Smooth muscle cell (in vitro differentiated cells): ENCODE measurements at regions not wholly inside any gene's neighbourhood (a gene's known extent, or its start where the extent isn't known, plus 50 kb on each side); places are given as distances from the start of the nearest gene placed in this dataset.

Experiments used
- DNase-seq: peaks from one replicate; lab custom pipeline; 2025; ENCODE audit not compliant: unreplicated experiment; lab: John Stamatoyannopoulos, UW
- H2AFZ ChIP-seq: fragments of 200-600 bp; sonication (generic); 2 replicates; pipeline ENCODE4 v1.6.0; 2016; ENCODE audit warnings: antibody characterized with exemption, low read depth, mild to moderate bottlenecking
- H3F3A ChIP-seq: fragments of 200-600 bp; sonication (generic); 2 replicates; pipeline ENCODE4 v1.6.0; 2017; ENCODE audit warnings: antibody characterized with exemption, low read depth
- H3K27ac ChIP-seq: fragments of 200-600 bp; sonication (generic); 2 replicates; pipeline ENCODE4 v1.5.1; 2016; ENCODE audit warnings: low read depth, mild to moderate bottlenecking
- H3K27me3 ChIP-seq: fragments of 200-600 bp; sonication (generic); 2 replicates; pipeline ENCODE4 v1.6.1; 2016; ENCODE audit warnings: low read depth, mild to moderate bottlenecking
- H3K36me3 ChIP-seq: fragments of 200-600 bp; sonication (generic); 2 replicates; pipeline ENCODE4 v1.5.1; 2016; ENCODE audit warnings: low read depth
- H3K4me1 ChIP-seq: fragments of 200-600 bp; sonication (generic); 2 replicates; pipeline ENCODE4 v1.5.1; 2016; ENCODE audit warnings: low read depth
- H3K4me2 ChIP-seq: fragments of 200-600 bp; sonication (generic); 2 replicates; pipeline ENCODE4 v1.6.0; 2016; ENCODE audit warnings: mild to moderate bottlenecking
- H3K4me3 ChIP-seq: fragments of 200-600 bp; sonication (generic); 2 replicates; pipeline ENCODE4 v1.5.1; 2016; ENCODE audit warnings: mild to moderate bottlenecking
- H3K79me2 ChIP-seq: fragments of 200-600 bp; sonication (generic); 2 replicates; pipeline ENCODE4 v1.6.0; 2016; ENCODE audit warnings: low read depth, mild to moderate bottlenecking
- H3K9ac ChIP-seq: fragments of 200-600 bp; sonication (generic); 2 replicates; pipeline ENCODE4 v1.6.0; 2016; ENCODE audit warnings: low read depth
- H3K9me3 ChIP-seq: fragments of 200-600 bp; sonication (generic); replicated peaks from 2 replicates; pipeline ENCODE4 v1.5.1; 2016; ENCODE audit warnings: low read depth
- H4K20me1 ChIP-seq: fragments of 200-600 bp; sonication (generic); 2 replicates; pipeline ENCODE4 v1.6.0; 2016; ENCODE audit warnings: low read depth
- WGBS: methylation state at CpG from one replicate; pipeline ENCODE4 v1.1.7; 2016; ENCODE audit warnings: low lambda C conversion rate; 5-methylcytosine and 5-hydroxymethylcytosine counted together
- TF ChIP-seq, protein P1 (sequence below): fragments of 200-600 bp; sonication (generic); IDR thresholded peaks from 2 replicates; pipeline ENCODE4 v1.5.1; 2017; ENCODE audit warnings: borderline replicate concordance, mild to moderate bottlenecking, antibody characterized with exemption; ENCODE audit not compliant: insufficient read depth, poor library complexity, severe bottlenecking

DNA sequence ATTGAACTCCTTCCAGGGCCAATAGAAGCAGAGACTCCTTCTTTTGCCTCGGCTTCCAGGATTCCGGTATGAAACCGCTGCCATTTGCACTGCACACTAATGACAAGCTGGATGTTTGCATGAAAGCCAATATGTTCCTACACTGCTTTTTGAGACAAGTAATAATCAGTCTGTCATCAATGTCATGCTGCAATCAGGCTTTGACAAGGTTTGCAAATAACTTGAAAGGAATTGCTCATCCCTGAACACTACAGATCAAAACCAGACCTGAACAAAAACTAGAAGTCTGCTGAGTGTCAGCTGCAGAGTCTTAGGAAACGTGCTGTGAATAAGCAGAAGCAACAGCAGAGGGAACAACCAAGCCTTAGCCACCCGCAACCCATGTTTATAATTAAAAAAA, 720.7 kb upstream of the CXADR start:
- H3F3A ChIP-seq, result no peaks in the 10 kb centered on the region
- no peaks in the 10 kb centered on the region for H4K20me1 ChIP-seq
- H3K27me3 ChIP-seq, result no peaks in the 10 kb centered on the region
- TF ChIP-seq, protein P1, sequence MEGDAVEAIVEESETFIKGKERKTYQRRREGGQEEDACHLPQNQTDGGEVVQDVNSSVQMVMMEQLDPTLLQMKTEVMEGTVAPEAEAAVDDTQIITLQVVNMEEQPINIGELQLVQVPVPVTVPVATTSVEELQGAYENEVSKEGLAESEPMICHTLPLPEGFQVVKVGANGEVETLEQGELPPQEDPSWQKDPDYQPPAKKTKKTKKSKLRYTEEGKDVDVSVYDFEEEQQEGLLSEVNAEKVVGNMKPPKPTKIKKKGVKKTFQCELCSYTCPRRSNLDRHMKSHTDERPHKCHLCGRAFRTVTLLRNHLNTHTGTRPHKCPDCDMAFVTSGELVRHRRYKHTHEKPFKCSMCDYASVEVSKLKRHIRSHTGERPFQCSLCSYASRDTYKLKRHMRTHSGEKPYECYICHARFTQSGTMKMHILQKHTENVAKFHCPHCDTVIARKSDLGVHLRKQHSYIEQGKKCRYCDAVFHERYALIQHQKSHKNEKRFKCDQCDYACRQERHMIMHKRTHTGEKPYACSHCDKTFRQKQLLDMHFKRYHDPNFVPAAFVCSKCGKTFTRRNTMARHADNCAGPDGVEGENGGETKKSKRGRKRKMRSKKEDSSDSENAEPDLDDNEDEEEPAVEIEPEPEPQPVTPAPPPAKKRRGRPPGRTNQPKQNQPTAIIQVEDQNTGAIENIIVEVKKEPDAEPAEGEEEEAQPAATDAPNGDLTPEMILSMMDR, result no peak
- no peaks in the 10 kb centered on the region for H3K4me1 ChIP-seq
- no peaks in the 10 kb centered on the region for H3K9me3 ChIP-seq
- no peak overlapping the region for H2AFZ ChIP-seq
- H3K4me2 ChIP-seq, result no peak overlapping the region
- no peaks in the 10 kb centered on the region for H3K79me2 ChIP-seq
- H3K27ac ChIP-seq, result no peak overlapping the region
- 82% methylated on average over 5 of the region's 5 CpGs for WGBS
- H3K36me3 ChIP-seq, result no peaks in the 10 kb centered on the region
- DNase-seq, result no peak
- H3K4me3 ChIP-seq, result no peak overlapping the region
- H3K9ac ChIP-seq, result no peak overlapping the region

- Histone ChIP-seq H3K27me3 (no peaks in the 10 kb centered on the region), H3K4me1 (no peaks in the 10 kb centered on the region), H3F3A (no peaks in the 10 kb centered on the region), H3K9ac (no peak overlapping the region), H3K9me3 (no peaks in the 10 kb centered on the region), H2AFZ (no peak overlapping the region), H3K36me3 (no peaks in the 10 kb centered on the region), H4K20me1 (no peaks in the 10 kb centered on the region), H3K79me2 (no peaks in the 10 kb centered on the region), H3K4me3 (no peak overlapping the region), H3K27ac (peak overlapping the region; percentile 57), H3K4me2 (peak overlapping the region; percentile 11)
- TF ChIP-seq, protein P1, result no peak
- no peak for DNase-seq
- WGBS, result 17% methylated on average over 3 of the region's 3 CpGs
These were observed 717.9 kb upstream of the CXADR start for GRCh38 chr21:16794950-16795349.

DNA sequence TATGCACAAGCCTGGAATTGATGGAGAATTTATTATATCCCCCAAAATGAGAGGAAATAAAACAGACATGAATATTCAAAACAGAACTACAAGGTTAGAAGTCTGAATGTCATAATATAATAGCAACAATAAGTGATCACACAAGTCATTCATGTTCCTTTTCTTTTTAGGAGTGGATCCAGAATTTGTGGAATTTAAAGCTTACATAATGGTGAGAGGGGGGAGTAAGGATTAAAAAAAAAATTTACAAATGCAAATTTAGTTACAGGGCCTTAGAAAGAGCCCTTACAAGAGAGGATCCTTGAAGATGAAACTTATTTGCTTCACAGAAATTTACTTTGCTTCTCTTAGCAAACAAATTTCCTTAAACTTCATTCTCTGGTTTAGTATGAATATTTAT, 716.1 kb upstream of the CXADR start:
- Histone ChIP-seq H3K27ac (no peak overlapping the region), H4K20me1 (no peaks in the 10 kb centered on the region), H3K4me2 (no peak overlapping the region), H3F3A (no peaks in the 10 kb centered on the region), H3K4me1 (no peaks in the 10 kb centered on the region), H3K36me3 (no peaks in the 10 kb centered on the region), H3K4me3 (no peak overlapping the region), H3K9me3 (no peaks in the 10 kb centered on the region), H3K9ac (no peak overlapping the region), H3K79me2 (no peaks in the 10 kb centered on the region), H3K27me3 (no peaks in the 10 kb centered on the region), H2AFZ (no peak overlapping the region)
- no peak for DNase-seq
- TF ChIP-seq, protein P1, result no peak

DNA sequence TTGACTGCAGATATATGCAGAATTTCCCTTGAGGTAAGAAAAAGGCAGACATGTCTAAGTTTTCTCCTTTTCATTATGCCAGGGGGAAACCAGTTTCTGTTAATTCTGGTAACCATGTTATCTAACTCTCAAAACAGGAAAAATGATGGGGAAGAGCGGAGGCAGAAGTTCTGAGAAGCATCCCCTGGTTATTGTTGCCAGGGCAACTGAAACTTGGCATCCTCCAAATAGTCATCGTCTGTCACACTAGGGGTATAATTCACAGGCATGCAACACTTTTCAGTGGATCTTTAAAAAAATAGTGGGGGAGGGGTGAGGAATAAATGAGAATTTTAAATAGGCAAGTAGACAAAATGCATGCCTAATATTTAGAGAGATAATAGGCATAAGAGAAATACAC, 715.3 kb upstream of the CXADR start:
- Histone ChIP-seq H3K9me3 (no peaks in the 10 kb centered on the region), H3K4me1 (no peaks in the 10 kb centered on the region), H3K79me2 (no peaks in the 10 kb centered on the region), H3K36me3 (no peaks in the 10 kb centered on the region), H3K27ac (no peak overlapping the region), H3F3A (no peaks in the 10 kb centered on the region), H3K4me2 (no peak overlapping the region), H4K20me1 (no peaks in the 10 kb centered on the region), H3K4me3 (no peak overlapping the region), H3K9ac (no peak overlapping the region), H2AFZ (no peak overlapping the region), H3K27me3 (no peaks in the 10 kb centered on the region)
- DNase-seq, result no peak
- 80% methylated on average over 2 of the region's 2 CpGs for WGBS
- TF ChIP-seq, protein P1, result no peak
